GM21423 (cell line): ENCODE measurements at regions not wholly inside any gene's neighbourhood (a gene's known extent, or its start where the extent isn't known, plus 50 kb on each side); places are given as distances from the start of the nearest gene placed in this dataset.

Source experiments
- ATAC-seq: cut with Tn5 transposase; IDR thresholded peaks from one replicate; pipeline ENCODE4 v1.9.1; 2021; ENCODE audit warnings: mild to moderate bottlenecking, moderate library complexity; ENCODE audit not compliant: unreplicated experiment

- ATAC-seq: no peak
Measured at GRCh38 chr9:90309809-90310520, 332.7 kb downstream of the DIRAS2 start.

- ATAC-seq: no peak
Measured at GRCh38 chr9:90310521-90310876, 332.1 kb downstream of the DIRAS2 start.

GRCh38 chr9:90311811-90312210, 330.8 kb downstream of the DIRAS2 start:
- ATAC-seq: no peak

GRCh38 chr9:90322296-90322695, 320.3 kb downstream of the DIRAS2 start:
- no peak for ATAC-seq

- ATAC-seq: no peak
Measured at GRCh38 chr9:90325913-90326653, 316.5 kb downstream of the DIRAS2 start.

- no peak for ATAC-seq
Measured at GRCh38 chr9:90330231-90330630, 312.4 kb downstream of the DIRAS2 start.

- ATAC-seq: no peak
Measured at GRCh38 chr9:90331826-90332575, 310.6 kb downstream of the DIRAS2 start.

- ATAC-seq: no peak
Measured at GRCh38 chr9:90333226-90333625, 309.4 kb downstream of the DIRAS2 start.

GRCh38 chr9:90340421-90340820, 302.2 kb downstream of the DIRAS2 start:
- ATAC-seq: no peak

- no peak for ATAC-seq
Measured at GRCh38 chr9:90342607-90343006, 300.0 kb downstream of the DIRAS2 start.

GRCh38 chr9:90343366-90343765, 299.3 kb downstream of the DIRAS2 start:
- ATAC-seq: no peak

- ATAC-seq: no peak
Measured at GRCh38 chr9:90343991-90344390, 298.6 kb downstream of the DIRAS2 start.

GRCh38 chr9:90365666-90366065, 277.0 kb downstream of the DIRAS2 start:
- ATAC-seq: no peak

GRCh38 chr9:90368241-90368640, 274.4 kb downstream of the DIRAS2 start:
- no peak for ATAC-seq

- no peak for ATAC-seq
Measured at GRCh38 chr9:90368928-90369327, 273.7 kb downstream of the DIRAS2 start.

- no peak for ATAC-seq
Measured at GRCh38 chr9:90379771-90380170, 262.9 kb downstream of the DIRAS2 start.

GRCh38 chr9:90385146-90385545, 257.5 kb downstream of the DIRAS2 start:
- ATAC-seq: no peak

GRCh38 chr9:90393365-90394152, 249.1 kb downstream of the DIRAS2 start:
- no peak for ATAC-seq

- no peak for ATAC-seq
Measured at GRCh38 chr9:90394871-90395270, 247.8 kb downstream of the DIRAS2 start.

- ATAC-seq: no peak
Measured at GRCh38 chr9:90400091-90400490, 242.5 kb downstream of the DIRAS2 start.

- ATAC-seq: no peak
Measured at GRCh38 chr9:90408659-90409058, 234.0 kb downstream of the DIRAS2 start.
